GM21786 (cell line): ENCODE measurements at regions not wholly inside any gene's neighbourhood (a gene's known extent, or its start where the extent isn't known, plus 50 kb on each side); places are given as distances from the start of the nearest gene placed in this dataset.

Experiments used
- ATAC-seq: cut with Tn5 transposase; IDR thresholded peaks from one replicate; pipeline ENCODE4 v1.9.1; 2021; ENCODE audit not compliant: unreplicated experiment

GRCh38 chr1:239816081-239816782 lies 275.5 kb upstream of the FMN2 start:
- no peak for ATAC-seq

GRCh38 chr1:239817276-239817675 lies 274.4 kb upstream of the FMN2 start:
- ATAC-seq = no peak

- ATAC-seq = no peak
Measured at GRCh38 chr1:239817801-239818200, 273.9 kb upstream of the FMN2 start.

- no peak for ATAC-seq
Measured at GRCh38 chr1:239819096-239819495, 272.6 kb upstream of the FMN2 start.

- ATAC-seq = no peak
Measured at GRCh38 chr1:239819756-239820250, 271.9 kb upstream of the FMN2 start.

- no peak for ATAC-seq
Measured at GRCh38 chr1:239823852-239824251, 267.8 kb upstream of the FMN2 start.

GRCh38 chr1:239826211-239826610 lies 265.5 kb upstream of the FMN2 start:
- ATAC-seq = no peak

- ATAC-seq = no peak
Measured at GRCh38 chr1:239826736-239827135, 264.9 kb upstream of the FMN2 start.

GRCh38 chr1:239829535-239829934 lies 262.1 kb upstream of the FMN2 start:
- ATAC-seq = no peak

GRCh38 chr1:239831577-239832355 lies 259.9 kb upstream of the FMN2 start:
- ATAC-seq = no peak

GRCh38 chr1:239833723-239834122 lies 258.0 kb upstream of the FMN2 start:
- ATAC-seq = no peak

GRCh38 chr1:239835946-239836440 lies 255.7 kb upstream of the FMN2 start:
- ATAC-seq = no peak

- ATAC-seq = no peak
Measured at GRCh38 chr1:239840336-239840735, 251.3 kb upstream of the FMN2 start.

- ATAC-seq = no peak
Measured at GRCh38 chr1:239840790-239841189, 250.9 kb upstream of the FMN2 start.

- no peak for ATAC-seq
Measured at GRCh38 chr1:239841631-239842030, 250.1 kb upstream of the FMN2 start.

- ATAC-seq = no peak
Measured at GRCh38 chr1:239843541-239843940, 248.1 kb upstream of the FMN2 start.

GRCh38 chr1:239844833-239845232 lies 246.8 kb upstream of the FMN2 start:
- ATAC-seq = no peak

- ATAC-seq = no peak
Measured at GRCh38 chr1:239854922-239855321, 236.8 kb upstream of the FMN2 start.

- no peak for ATAC-seq
Measured at GRCh38 chr1:239856067-239856466, 235.6 kb upstream of the FMN2 start.

GRCh38 chr1:239856924-239857323 lies 234.8 kb upstream of the FMN2 start:
- ATAC-seq = no peak

GRCh38 chr1:239858057-239858456 lies 233.6 kb upstream of the FMN2 start:
- no peak for ATAC-seq

GRCh38 chr1:239858529-239858928 lies 233.2 kb upstream of the FMN2 start:
- ATAC-seq = no peak
